Fibroblast of the aortic adventitia (primary cell): ENCODE measurements at regions not wholly inside any gene's neighbourhood (a gene's known extent, or its start where the extent isn't known, plus 50 kb on each side); places are given as distances from the start of the nearest gene placed in this dataset.

ENCODE experiments used
- DNase-seq: peaks from one replicate; pipeline ENCODE4 v3.0.0-alpha.2; 2010; ENCODE audit warnings: low read depth
- H3K4me3 ChIP-seq: 2 replicates; pipeline ENCODE4 v1.5.1; 2011; ENCODE audit warnings: low read depth, mild to moderate bottlenecking, control low read depth, low read length, moderate library complexity
- TF ChIP-seq, protein P1 (sequence below): IDR thresholded peaks from 2 replicates; pipeline ENCODE4 v1.5.1; 2011; ENCODE audit warnings: mild to moderate bottlenecking, low read length, control low read depth, inconsistent platforms; ENCODE audit not compliant: insufficient read depth

DNA sequence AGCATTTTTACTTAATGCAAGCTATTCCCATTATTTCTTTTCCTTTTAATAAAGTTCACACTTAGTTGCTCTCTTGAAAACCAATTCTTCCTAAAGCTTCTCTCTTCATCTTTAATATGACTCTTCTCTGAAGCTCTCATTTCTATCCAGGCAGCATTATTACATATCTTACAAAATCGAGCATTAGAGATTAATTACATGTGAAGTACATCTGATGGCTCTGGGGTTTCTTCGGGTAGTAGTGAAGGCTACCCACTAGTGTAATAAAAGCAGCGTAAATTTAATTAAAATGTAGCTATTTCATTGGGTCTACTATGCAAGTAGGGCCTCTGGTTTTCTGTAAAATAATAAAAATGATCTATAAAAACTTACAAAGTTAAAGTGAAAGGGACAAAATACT is 513.6 kb upstream of the DPH6 start:
- no peak overlapping the region for H3K4me3 ChIP-seq
- DNase-seq, result no peak
- TF ChIP-seq, protein P1, sequence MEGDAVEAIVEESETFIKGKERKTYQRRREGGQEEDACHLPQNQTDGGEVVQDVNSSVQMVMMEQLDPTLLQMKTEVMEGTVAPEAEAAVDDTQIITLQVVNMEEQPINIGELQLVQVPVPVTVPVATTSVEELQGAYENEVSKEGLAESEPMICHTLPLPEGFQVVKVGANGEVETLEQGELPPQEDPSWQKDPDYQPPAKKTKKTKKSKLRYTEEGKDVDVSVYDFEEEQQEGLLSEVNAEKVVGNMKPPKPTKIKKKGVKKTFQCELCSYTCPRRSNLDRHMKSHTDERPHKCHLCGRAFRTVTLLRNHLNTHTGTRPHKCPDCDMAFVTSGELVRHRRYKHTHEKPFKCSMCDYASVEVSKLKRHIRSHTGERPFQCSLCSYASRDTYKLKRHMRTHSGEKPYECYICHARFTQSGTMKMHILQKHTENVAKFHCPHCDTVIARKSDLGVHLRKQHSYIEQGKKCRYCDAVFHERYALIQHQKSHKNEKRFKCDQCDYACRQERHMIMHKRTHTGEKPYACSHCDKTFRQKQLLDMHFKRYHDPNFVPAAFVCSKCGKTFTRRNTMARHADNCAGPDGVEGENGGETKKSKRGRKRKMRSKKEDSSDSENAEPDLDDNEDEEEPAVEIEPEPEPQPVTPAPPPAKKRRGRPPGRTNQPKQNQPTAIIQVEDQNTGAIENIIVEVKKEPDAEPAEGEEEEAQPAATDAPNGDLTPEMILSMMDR, result no peak

DNA sequence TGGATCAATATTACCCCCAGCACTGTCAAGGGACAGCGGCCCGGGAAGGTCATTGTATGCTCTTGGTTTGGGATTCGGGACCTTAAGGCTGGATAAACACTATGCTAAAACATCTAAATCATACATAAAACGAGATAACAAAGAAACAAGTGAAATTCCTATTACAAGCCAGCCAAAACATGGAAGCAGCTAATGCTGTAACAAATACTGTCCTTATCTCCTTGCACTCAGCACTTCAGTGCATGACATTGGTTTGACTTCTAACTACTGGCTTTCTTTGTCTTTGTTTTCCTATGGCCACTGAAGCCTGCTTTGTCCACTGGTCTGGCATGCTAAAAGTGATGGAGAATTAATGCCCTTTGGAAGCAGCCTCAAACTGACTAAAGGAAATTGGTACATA is 516.4 kb upstream of the DPH6 start:
- TF ChIP-seq, protein P1, result no peak
- no peak for DNase-seq
- no peak overlapping the region for H3K4me3 ChIP-seq

- peak; percentile 6 for DNase-seq
- TF ChIP-seq, protein P1, result no peak
- no peak overlapping the region for H3K4me3 ChIP-seq
Observed at GRCh38 chr15:36066757-36067156, 512.7 kb upstream of the CDIN1 start.

DNA sequence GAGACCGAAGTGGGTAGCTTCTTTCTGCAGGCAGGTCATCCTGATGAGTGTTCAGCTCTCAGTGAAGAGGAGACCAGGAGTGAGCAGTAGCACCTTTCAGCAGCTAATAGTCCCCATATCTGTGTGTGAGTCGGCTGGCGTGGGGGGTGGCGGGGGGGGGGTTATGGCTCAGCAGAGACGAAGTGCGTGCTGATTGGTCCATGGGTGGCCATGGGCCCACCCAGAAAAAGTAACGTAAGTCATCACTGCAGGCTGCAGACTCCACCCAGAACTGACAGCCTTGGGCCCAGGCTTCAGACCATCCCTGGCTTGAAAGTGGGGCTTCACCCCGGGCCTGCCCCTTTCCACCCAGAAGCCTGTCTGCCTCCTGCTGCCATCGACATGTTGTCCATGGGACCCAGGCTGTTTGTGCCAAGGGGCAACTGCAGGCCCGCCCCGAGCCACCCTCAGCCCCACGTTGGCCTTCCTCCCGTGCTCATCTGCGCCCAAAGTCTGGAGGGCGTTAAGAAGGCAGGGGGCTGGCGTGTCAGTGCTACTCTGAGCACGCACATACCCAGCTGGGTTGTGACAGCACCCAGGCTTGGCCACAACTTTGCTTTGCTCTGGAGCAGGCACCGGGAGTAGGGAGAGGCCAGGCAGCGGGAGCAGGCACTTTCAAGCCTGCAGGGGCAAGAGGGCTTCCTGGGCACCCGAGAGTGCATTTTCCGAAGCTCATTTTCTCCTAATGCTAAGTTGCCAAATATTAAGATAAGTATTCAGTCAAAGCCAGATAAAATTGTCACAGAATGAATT is 511.7 kb upstream of the CDIN1 start:
- H3K4me3 ChIP-seq, result no peak overlapping the region
- TF ChIP-seq, protein P1, result no peak
- no peak for DNase-seq

DNA sequence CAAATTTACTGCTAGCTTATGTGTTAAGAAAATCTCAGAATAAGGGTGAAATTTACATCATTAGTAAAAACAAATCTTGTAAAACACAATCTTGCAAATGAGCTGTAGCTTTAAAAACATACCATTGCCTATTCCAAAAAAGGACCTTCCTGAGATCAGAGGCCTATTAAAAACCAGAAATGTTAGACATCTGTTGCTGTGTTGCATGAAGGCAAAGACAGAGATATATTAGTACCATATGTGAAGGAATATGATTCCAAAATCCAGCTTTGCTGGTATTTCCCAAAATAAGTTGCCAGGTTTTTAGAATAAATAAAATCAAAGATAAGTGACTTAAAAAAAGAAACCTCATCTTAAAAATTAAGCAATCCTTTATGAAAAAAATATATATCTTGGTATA is 504.1 kb upstream of the CDIN1 start:
- no peak overlapping the region for H3K4me3 ChIP-seq
- TF ChIP-seq, protein P1, result no peak
- DNase-seq, result peak; percentile 57

- TF ChIP-seq, protein P1, result no peak
- H3K4me3 ChIP-seq, result no peak overlapping the region
- DNase-seq, result no peak
Observed at GRCh38 chr15:36079021-36079420, 500.4 kb upstream of the CDIN1 start.

- H3K4me3 ChIP-seq, result no peak overlapping the region
- no peak for DNase-seq
- TF ChIP-seq, protein P1, result no peak
Observed at GRCh38 chr15:36080759-36081158, 498.7 kb upstream of the CDIN1 start.
